Activated T-cell treated with anti-CD3 and anti-CD28 coated beads for 1 hour (primary cell): ENCODE measurements at regions not wholly inside any gene's neighbourhood (a gene's known extent, or its start where the extent isn't known, plus 50 kb on each side); places are given as distances from the start of the nearest gene placed in this dataset.

ENCODE experiments used
- DNase-seq: peaks from one replicate; pipeline ENCODE4 v3.0.0-alpha.2; 2020; ENCODE audit warnings: low read depth

DNA sequence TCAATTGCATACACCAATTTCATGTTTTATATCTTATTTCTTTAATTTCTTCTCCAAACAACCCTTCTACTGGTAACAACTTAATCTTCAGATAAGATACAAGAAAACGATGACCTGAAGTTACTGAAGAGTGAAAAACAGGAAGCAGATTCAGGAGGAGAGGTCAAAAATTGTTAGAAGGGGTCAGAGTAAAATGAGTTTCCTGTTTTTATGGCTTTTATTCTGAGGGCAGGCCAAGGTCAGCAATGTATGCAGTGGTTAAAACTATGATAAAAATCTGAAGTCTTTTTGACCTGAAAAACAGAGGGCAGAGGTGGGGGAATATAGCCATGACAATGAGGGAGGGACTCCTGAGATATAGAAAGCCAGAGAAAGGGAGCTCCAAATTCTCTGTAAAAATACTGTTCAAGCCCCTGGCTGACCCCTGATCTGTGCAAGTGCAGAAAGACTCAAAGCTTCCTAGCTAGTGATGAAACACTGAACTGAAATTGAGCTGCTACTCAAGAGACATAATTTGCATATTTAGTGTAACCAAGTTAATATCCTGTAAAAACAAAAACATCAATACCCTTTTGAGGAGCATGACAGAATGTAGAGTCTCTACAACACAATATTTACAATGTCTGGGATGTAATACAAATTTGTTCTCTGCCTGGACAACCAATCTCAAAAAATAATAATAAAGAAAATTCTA lies 514.3 kb upstream of the SEL1L start:
- no peak for DNase-seq

DNA sequence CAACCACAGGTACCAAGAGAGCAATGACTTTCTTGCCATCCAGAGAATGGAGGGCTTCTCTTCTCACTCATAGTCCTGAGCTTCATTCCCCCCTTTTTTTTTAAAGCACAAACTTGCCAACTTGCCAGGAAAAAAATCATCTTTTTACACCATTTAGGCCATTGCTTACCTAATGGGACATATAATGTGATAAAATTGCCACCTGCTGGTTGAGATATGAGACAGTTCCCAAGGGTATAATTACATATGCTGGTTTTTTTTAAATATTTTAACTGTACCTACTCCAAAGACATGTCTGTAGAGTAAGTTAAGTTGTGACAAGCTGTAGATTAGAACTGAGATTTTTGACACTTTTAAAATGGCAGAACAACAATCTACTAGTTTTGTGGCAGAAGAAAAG lies 519.1 kb upstream of the SEL1L start:
- DNase-seq = no peak

DNA sequence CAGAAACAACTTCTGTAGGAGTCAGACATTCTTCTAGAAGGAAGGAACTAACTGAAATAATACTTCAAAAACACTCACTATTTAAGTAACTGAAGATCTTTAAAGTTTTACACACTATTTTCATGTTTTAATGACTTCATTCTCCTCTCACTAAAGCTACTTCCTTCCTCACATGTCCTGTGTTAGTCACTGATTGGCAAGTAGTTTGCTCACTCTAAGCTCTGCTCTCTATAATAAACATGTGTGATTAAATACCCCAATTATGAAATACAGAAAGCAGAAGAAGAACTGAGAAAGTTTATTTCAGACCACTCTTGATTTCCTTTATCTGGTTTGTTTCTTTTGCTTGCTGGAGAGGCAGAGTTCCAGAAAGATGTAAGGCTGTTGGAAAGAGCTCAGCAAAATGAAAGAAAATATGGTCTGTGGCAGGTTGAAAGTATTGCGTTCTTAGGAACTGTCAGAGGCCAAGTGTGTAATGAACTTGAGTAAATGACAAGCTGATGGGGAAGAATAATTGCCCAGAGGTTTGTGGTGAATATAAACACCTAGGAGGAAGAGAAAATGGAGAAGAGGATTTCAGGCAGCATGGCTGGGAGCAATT lies 522.0 kb upstream of the SEL1L start:
- DNase-seq = no peak

DNA sequence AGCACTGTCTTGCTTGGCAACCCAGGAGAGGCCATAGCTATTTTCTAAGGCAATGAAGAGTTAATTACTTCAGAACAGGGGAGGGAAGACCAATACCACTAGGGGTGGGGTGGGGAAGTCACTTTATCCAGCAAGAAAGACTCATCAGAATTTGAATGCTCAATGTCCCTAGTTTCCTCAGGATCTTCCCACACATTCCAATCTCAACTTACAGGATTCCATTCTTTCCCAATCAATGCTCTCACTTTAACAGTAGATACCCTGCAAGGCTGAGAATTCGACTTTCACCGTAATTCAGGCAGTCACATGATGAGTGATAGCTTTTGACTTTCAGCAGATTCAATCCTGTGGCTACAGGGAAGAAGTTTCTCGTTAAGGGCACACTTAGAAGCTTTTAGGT lies 526.6 kb upstream of the SEL1L start:
- no peak for DNase-seq

DNA sequence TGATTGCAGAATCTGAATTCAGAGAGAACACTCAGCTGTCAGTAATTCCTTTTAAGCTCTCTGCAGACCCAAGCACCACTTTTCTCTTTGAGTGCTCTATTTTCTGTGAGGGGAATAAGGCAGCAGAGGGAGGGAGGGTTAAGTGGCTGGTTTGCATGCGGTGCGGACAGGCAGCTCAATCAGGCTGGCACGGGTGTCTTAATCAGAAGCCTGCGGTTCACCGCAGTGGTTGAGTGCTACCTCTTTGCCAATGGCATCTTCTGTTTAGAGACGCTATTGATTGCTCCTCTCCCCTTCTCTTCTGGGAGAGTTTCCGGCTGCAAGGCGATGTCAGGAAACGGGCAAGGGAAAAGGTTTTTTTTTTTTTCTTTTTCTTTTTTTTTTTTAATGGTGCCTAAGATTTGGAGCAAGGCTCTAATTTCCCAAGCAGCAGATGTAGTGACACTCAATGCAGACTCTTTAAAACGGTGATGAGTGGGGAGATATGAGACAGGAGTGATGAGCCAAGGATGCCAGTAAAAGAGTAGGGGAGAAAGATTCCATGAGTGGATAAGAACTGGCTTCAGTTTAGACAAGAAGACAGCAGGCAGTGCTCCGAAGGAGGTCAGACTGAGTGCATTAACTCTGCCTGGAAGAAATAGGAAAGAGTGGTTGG lies 533.7 kb upstream of the SEL1L start:
- no peak for DNase-seq

DNA sequence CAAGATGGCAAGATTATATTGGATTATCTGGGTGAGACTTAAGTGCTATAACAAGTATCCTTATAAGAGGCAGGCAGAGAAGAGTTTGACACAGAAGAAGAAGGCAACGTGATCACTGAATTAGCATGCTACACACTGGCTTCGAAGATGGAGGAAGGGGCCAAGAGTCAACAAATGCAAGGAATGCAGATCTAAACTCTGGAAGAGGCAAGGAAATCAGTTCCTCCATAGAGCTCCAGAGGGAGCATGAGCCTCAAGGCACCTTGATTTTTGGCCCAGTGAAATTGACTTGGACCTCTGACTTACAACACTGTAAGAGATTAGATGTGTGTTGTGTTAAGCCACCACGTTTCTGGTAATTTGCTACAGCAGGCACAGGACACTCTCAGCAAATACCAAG lies 536.4 kb upstream of the SEL1L start:
- DNase-seq = no peak

DNA sequence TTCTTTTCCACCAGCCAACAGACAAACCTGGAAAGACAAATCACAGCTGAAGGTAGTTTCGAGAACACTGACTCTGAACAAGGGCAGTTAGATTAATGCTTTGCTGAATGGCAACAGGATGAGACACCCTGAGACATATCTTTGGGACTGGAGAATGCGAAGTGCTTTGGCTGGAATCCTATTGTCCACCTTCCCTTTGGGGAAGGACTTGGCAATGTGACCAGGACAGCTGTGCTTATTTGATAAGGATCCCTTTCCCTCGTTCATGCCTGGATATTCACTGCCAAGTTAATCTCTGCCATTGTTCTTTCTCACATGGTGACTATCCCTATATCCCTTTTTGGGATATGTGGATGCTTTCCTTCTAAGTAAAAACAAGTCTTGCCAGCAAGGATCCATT lies 537.1 kb upstream of the SEL1L start:
- no peak for DNase-seq

DNA sequence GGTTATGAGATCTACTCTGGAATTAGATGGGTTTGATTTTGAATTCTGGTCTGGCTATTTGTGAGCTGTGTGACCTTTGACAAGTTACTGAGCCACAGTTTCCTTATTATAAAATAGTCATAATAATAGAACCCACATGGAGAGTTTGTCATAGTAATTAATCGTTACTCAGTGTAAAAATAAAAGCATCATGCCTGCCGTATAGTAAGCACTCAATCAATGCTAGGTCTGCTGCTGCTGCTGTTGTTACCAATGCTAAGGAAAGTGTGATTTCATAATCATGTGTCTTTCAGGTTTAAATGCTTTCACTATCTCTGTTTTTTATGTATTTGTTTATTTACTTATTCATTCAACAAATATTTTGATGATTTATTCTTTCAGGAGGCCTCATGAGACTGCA lies 539.9 kb upstream of the SEL1L start:
- no peak for DNase-seq

DNA sequence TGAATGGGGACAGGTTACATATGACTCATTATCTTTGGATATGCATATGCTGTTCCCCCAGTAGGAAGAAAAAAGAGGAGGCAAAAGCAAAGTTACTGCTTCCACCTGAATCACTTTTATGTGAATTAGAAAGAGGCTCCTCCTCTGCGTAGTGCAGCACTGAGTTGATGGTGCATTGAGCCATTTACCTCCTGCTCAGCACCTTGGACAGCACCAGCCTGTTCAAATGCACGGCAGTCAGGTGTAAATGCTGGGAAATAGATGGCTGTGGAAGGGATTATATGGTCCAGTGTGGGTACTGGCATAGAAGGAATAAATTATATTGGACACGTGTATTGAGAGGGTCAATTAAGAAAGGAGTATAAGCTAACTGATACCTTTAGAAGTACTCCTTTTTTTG lies 541.9 kb upstream of the SEL1L start:
- DNase-seq = no peak

DNA sequence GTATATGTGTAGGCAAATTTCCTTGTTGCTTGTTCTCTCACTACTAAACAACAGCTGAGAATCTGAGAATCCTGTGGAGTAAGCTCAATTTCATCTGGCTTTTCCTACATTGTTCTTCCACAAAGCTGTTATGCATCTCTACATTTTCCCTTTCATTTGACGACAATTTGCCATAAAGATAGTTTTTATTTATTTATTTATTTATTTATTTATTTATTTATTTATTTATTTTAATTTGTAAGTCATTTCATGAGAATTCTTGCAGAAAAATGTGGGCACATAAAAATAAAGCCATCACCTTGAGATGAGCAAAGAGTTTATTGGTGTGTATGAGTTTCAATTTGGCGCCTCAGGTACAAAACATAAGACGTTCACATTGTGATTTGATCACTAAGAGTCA lies 545.9 kb upstream of the SEL1L start:
- DNase-seq = no peak

DNA sequence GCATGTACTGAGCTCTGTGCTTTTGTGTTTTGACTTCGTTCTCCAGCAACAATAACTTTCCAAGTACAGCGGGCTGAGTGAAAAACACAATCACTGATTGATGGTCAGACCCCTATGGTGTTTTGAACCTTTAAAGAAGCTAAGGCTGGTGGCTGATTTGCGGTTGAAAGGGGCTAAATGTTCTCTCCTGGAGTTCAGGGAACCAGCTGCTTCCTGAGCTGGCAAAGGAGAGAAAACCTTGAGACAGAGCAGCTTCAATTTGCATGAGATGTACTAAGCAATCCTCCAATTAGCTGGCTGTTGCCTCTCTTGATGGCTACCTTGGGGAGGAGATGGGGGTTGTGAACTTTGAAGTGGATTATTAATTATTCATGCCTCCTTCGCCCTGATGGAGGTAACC lies 546.7 kb upstream of the SEL1L start:
- no peak for DNase-seq

DNA sequence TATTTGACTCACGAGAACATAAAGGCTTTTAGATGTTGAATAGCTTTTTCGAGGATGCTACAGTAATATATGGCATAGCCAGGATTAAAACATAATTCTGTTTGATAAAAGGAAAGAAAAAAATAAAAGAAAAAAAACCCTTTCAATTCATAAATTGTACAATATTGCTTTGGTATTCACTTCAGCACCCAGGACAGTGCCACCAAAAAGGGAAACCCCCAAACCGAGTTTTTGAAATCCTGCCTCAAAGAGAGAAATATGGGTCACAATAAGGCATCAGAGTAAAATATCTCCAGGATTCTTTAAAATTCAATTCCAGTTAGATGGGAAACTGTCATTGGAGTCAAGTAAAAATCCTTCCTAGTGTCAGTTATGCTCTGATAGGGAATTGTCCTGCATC lies 551.2 kb upstream of the SEL1L start:
- DNase-seq = no peak

DNA sequence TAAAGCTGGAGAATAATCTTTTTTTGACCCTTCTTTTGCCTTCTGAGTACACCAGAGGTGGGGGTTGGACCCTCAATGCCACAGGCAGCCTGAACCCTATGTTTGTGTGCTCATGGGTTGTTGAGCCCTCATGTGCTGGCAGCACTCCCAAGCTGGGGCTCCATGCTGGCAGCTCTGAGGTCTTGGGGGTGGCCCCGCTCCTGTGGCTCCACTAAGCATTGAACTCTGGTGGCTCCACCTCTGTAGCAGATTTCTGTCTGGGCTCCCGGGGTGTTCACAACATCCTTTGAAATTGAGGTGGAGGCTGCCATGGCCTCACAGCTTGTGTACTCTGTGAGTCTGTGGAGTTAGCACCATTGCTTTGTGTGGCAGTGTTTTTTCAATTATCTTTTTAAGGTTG lies 557.4 kb upstream of the SEL1L start:
- DNase-seq = no peak

DNA sequence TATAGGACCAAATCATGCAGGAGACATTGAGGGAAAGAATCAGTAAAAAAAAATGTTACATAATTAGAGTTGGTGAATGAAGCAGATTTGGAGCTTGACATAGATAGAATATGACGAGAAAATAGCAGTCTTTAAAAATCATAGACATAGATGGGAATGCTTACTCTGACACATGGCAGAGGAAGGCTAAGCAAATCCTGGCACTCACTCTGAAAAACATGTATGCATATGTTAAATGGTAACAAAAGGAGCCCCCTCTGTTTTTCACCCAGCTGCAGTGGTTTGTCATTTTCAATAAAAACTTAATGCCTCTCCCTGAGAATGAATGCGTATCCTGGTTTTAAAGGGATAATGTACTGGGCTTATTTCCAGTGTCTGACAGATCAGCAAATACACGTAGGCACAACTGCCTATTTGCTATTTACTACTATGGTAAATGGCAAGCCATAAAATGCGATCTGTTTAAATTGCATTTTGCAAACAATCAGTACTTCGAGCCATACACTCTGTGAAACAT lies 561.2 kb upstream of the SEL1L start:
- DNase-seq = no peak

DNA sequence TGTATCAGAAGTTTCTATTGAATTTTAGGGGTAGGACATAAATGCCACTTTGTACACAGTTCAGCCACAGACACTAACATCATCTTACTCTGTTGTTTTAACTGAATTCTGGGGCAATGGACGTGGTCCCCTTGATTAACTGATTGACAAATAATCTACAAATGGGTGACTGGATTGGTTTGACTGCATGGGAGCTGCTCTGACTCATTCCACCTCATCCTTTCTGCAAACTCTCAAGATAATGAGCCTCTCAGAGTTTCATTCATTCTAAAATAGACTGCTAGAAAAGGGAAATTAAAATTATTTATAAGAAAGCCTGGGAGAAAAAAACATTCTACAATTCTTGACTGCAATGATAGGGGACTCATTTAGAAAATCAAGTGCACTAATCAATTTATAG lies 570.4 kb upstream of the SEL1L start:
- DNase-seq = no peak

DNA sequence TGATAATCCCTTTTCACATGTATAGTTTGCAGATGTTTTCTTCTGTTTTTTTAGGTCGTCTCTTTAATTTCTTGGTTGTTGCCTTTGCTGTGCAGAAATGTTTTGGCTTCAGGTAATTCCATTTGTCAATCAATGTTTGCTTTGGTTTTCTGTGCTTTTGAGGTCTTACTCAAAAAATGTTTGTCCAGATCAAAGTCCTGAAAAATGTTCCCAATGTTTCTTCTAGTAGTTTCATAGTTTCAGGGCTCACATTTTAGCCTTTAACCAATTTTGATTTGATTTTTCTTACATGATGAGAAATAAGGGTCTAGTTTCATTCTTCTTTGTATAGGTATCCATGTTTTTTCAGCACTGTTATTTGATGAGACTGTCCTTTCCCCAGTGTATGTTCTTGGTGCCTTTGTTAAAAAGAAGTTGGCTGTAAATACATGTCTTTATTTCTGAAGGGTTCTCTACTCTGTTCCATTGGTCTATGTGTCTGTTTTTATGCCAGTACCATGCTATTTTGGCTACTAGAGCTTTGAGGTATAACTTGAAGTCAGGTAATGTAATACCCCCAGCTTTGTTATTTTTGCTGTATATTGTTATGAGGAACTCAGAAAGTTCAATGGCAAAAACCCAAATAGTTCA lies 578.7 kb upstream of the SEL1L start:
- no peak for DNase-seq

DNA sequence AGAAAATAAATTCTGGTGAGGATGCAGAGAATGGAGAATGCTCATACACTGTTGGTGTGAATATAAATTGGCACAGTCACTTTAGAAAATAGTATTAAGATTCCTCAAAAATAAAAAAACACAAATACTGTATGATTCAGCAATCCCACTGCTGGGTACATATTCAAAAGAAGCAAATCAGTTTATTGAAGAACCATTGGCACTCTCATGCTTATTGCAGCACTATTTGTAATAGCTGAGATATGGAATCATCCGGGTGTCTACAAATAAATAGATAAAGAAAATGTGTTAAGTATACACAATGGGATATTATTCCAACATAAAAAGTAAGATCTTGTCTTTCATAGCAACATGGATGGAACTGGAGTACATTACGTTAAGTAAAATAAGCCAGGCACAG lies 579.4 kb upstream of the SEL1L start:
- no peak for DNase-seq

DNA sequence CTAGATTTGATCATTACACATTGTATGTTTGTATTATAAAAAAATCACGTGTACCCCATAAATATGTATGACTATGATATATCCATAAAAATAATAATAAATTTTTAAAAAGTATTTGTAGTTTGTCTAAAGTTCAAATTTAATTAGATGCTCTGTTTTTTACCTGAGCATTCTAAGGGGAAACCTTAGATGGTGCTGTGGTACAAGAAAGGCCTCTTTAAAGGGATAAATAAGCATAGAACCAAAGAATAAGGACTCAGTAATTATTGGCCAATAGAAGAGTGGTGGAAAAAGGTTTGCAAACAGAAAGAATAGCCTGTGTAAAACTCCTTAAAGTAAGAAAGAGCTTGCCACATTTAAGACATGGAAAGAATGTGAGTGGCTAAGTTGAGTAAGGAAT lies 580.1 kb upstream of the SEL1L start:
- no peak for DNase-seq

DNA sequence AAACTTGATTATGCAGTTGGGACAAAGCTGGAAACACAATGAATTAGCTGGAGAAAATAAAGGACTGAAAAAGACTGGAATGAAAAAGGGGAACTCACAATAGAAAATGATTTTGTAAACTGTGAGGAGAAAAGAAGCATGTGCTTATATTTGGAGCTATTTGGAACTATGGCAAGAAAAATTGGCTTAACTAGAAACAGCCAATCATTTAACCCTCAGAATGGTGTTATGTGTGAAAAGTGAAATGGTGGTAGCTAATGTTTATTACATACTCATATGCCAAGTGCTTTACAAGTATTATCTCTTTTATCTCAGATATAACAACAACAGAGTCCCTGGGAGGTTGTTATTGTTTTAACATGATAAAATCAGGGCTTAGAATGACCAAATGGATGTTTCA lies 583.1 kb upstream of the SEL1L start:
- DNase-seq = no peak

DNA sequence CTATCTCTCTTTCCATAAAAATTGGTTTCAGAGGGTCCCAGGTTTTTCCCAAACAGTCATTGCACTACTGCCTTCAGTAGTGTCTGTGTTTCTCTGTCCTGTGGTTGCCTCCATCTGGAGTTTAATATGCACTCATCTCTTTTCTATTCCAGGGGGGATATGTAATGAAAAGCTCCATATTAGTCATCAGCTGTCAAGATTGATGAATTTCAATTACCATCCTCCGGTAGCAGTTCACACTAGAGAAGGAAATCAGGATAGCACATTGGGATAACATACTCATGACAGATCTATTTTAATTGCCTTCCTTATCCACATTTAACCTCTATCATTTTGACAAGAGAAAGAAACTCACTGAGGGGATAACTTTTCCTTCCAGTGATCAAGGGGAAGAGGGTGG lies 589.0 kb upstream of the SEL1L start:
- DNase-seq = no peak

DNA sequence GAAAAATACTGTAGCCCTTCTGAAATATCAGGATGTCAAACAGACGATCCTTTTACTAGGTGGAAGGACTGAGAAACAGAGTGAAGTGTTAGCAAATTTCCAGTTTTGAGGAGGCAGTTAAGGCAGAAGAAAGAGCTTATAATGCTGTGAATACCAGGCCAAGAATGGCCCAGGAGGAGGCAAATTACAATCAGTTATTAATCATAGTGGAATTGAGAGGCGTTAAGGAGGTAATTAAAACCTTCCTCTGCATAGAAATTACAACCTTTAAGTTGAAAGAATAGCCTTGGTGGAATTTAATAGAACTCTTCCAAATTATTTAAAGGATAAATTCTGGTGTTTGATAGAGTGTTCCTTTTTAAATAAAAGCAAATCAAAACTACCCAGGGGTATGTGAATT lies 590.9 kb upstream of the SEL1L start:
- DNase-seq = no peak

DNA sequence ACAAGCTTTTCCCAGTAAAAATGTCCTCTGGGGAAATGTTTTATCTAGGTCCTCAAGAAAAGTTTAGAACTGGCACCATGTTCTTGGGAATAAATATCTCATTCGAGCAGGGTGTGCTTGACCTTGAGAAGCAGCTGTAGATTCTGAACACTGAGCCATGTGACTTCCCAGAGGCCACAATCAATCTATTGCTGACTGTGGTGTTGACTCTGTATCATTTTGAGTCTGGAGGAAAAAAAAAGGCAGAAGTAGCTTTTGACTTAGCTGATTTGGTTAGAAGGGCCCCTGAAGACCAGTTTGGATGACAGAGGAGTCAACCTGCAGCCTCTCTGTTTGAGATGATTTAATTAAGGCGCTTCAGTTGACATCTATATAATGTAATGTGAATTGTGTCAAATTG lies 592.4 kb upstream of the SEL1L start:
- no peak for DNase-seq

DNA sequence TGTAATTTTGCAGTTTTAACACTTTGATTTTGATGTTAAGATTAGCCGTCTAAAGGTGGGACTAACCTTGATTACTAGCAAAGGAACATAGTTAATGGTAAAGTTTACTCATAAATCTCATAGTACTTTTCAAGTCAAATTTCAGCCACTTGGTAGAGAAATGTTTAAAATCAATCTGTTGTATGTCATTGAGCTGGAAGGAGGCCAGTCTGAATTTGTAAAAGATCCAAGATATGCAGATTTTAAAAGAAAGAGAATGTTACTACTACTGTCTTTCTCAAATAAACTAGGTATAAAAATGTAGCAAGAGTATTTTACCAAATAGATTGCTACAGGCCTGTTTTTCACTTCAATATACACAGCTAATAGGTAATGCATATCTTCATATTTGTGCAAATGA lies 600.8 kb upstream of the SEL1L start:
- DNase-seq = no peak
